ENCODE measurements at regions not wholly inside any gene's neighbourhood (a gene's known extent, or its start where the extent isn't known, plus 50 kb on each side); places are given as distances from the start of the nearest gene placed in this dataset.
"Not testable (repeated sequence)": the region's sequence is repeated elsewhere in the genome, so short reads cannot be mapped to it uniquely, and the experiment has no call there.

- no peak for DNase-seq (ENCODE audit: low spot score)
Observed at GRCh38 chr9:81073821-81074220, 615.5 kb downstream of the TLE1 start.

GRCh38 chr9:81072758-81073157 is 616.6 kb downstream of the TLE1 start:
- no peak for DNase-seq (ENCODE audit: low spot score)

- DNase-seq (ENCODE audit: low spot score): no peak
Observed at GRCh38 chr9:81071108-81071507, 618.2 kb downstream of the TLE1 start.

- no peak for DNase-seq (ENCODE audit: low spot score)
Observed at GRCh38 chr9:81070689-81071088, 618.7 kb downstream of the TLE1 start.

GRCh38 chr9:81069923-81070322 is 619.4 kb downstream of the TLE1 start:
- DNase-seq (ENCODE audit: low spot score): no peak

- no peak for DNase-seq (ENCODE audit: low spot score)
Observed at GRCh38 chr9:81069038-81069795, 620.1 kb downstream of the TLE1 start.

GRCh38 chr9:81062995-81063394 is 626.4 kb downstream of the TLE1 start:
- DNase-seq (ENCODE audit: low spot score): not testable (repeated sequence)

- DNase-seq (ENCODE audit: low spot score): no peak
Observed at GRCh38 chr9:81058782-81059181, 630.6 kb downstream of the TLE1 start.

GRCh38 chr9:81053298-81054025 is 635.9 kb downstream of the TLE1 start:
- DNase-seq (ENCODE audit: low spot score): no peak

- DNase-seq (ENCODE audit: low spot score): peak; percentile 64
Observed at GRCh38 chr9:81052846-81053245, 636.5 kb downstream of the TLE1 start.

GRCh38 chr9:81047280-81047679 is 642.1 kb downstream of the TLE1 start:
- DNase-seq (ENCODE audit: low spot score): no peak

GRCh38 chr9:81045658-81046057 is 643.7 kb downstream of the TLE1 start:
- DNase-seq (ENCODE audit: low spot score): no peak

GRCh38 chr9:81037889-81038288 is 651.5 kb downstream of the TLE1 start:
- no peak for DNase-seq (ENCODE audit: low spot score)

- DNase-seq (ENCODE audit: low spot score): no peak
Observed at GRCh38 chr9:81035601-81036000, 653.7 kb downstream of the TLE1 start.

- no peak for DNase-seq (ENCODE audit: low spot score)
Observed at GRCh38 chr9:81035171-81035570, 654.2 kb downstream of the TLE1 start.

- no peak for DNase-seq (ENCODE audit: low spot score)
Observed at GRCh38 chr9:81032831-81033230, 656.5 kb downstream of the TLE1 start.

GRCh38 chr9:81032030-81032572 is 657.2 kb downstream of the TLE1 start:
- DNase-seq (ENCODE audit: low spot score): peak; percentile 15

GRCh38 chr9:81031422-81032029 is 657.8 kb downstream of the TLE1 start:
- no peak for DNase-seq (ENCODE audit: low spot score)

GRCh38 chr9:81030027-81030426 is 659.3 kb downstream of the TLE1 start:
- no peak for DNase-seq (ENCODE audit: low spot score)

- no peak for DNase-seq (ENCODE audit: low spot score)
Observed at GRCh38 chr9:81028504-81028903, 660.8 kb downstream of the TLE1 start.

GRCh38 chr9:81022177-81022576 is 667.2 kb downstream of the TLE1 start:
- DNase-seq (ENCODE audit: low spot score): no peak

- DNase-seq (ENCODE audit: low spot score): not testable (repeated sequence)
Observed at GRCh38 chr9:81014945-81015344, 674.4 kb downstream of the TLE1 start.

GRCh38 chr9:81013191-81013590 is 676.2 kb downstream of the TLE1 start:
- DNase-seq (ENCODE audit: low spot score): not testable (repeated sequence)

Measured in Ammon's horn (tissue), 1 donor.